ENCODE measurements at regions not wholly inside any gene's neighbourhood (a gene's known extent, or its start where the extent isn't known, plus 50 kb on each side); places are given as distances from the start of the nearest gene placed in this dataset.
"Not testable (repeated sequence)": the region's sequence is repeated elsewhere in the genome, so short reads cannot be mapped to it uniquely, and the experiment has no call there.

GRCh38 chr13:83470133-83470797, 412.0 kb downstream of the SLITRK1 start:
- no peak for DNase-seq (ENCODE audit: low spot score)

DNA sequence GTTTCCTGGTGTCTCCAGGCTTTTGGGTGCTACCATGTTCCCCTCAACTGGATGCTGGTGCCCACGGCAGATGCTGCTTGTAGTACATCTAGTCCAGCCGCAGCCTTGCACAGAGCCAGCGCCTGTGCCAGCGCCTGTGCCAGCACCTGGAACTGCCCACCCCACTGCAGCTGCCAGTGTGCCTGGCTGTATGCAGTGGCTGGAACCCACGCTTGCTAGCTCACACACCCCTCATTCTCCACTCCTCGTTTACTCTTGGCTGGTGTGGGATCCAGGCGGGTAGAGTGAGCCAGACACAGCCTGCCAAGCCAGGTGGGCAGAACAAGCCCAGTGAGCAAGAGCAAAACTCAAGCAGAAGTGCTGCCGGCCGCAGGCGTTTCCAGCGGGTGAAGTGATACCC, 428.6 kb downstream of the SLITRK1 start:
- DNase-seq (ENCODE audit: low spot score), result no peak

DNA sequence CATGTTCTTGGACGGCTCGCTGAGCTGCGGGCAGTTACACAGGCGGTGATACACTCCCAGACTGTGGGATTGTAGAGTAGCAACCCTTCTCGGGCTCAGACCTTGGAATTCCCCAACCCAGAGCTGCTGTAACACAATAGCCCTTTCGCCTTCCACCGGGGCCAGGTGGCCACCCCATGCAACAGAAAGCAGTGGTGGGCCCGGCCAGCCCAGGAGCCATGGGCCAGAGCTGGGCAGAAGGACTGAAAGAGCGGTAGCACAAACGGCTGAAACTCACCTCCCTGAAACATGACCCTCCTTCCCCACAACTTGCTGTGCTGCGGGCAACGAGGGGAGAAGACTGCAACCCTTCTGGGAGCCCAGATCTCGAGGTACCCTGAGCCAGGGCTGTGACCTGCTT, 429.0 kb downstream of the SLITRK1 start:
- no peak for DNase-seq (ENCODE audit: low spot score)

- DNase-seq (ENCODE audit: low spot score), result no peak
These were observed 429.9 kb downstream of the SLITRK1 start for GRCh38 chr13:83452292-83452950.

DNA sequence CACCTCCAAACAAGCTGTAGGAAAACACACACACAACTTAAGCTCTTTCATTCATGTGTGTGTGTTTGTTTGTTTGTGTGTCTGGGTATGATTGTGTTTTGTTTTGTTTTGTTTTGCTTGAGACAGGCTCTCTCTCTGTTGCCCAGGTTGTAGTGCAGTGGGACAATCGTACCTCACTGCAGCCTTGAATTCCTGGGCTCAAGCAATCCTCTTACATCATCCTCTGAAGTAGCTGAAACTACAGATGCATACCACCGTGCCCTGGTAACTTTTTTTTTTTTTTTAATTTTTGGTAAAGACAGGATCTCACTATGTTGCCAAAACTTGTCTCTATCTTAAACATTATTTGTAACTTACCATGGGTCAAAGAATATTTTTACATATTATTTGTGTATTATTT, 431.7 kb downstream of the SLITRK1 start:
- no peak for DNase-seq (ENCODE audit: low spot score)

DNA sequence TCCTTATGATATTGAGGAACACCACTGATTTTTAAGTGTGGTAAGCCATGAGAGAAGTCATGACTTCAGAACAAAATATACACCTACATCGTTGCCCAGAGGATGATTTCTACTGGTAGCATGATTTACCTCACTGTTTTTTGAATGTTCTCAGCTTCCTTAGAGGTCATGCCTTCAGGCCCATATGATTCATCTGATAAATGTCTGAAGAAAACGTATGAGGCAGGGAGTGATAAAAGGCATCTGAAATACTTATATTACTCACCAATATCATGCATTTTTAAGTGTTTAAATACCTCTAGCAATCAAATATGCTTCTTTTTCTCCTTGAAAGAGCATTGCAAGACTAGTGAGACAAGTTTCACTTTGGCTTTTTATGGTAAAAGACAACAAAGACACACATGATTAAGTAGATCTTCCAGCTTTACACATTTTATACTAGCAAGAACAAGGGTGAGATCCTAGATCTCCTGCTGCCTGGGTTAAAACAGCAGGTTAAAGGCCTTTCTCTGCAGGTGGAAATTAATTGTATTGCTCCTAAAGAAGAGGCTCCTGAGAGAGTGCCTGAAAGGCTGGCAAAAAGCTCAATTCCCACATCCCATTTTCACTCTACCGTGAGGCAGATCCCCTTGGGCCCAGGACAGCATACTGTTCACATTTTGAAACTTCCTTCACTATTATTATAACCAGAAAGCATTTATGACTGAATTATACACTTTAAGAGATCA, 432.4 kb downstream of the SLITRK1 start:
- no peak for DNase-seq (ENCODE audit: low spot score)

- no peak for DNase-seq (ENCODE audit: low spot score)
These were observed 441.8 kb downstream of the SLITRK1 start for GRCh38 chr13:83440465-83440864.

- DNase-seq (ENCODE audit: low spot score), result not testable (repeated sequence)
These were observed 442.8 kb downstream of the SLITRK1 start for GRCh38 chr13:83439464-83439863.

DNA sequence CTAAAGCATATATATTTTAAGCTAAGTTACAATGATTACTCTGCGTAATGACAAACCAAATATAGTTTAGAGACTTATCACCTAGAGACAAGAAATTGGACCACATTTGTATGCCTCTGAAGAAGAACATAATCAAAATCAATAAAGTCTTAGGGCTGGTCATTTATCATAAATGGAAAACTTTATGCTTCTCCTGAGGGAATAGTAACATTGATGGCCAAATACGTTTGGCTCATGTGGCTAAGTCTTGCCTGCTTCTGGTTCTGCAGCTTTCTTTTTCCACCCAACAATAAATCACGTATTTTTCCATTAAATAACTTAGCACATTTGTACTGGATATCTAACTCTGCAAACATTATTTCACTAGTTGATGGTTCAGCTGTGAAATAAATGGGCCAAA, 458.4 kb downstream of the SLITRK1 start:
- no peak for DNase-seq (ENCODE audit: low spot score)

DNA sequence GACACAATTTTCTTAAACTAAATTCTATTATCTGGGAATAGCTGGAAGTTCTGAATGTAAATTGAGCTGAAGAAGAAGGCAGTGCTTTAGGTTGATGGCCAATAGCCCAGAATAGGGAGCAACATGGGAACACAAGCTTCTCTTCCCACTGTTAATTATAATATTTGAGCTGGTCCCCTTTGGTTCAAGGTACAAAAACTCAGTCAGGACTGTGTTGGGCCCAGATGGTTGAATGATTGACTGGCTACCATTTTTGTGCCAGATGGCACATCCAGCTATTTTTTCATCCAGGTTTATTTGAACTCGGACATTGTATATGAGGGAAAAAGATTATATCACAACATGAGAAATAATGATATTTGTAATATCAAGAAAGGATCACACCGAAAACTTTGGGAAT, 458.9 kb downstream of the SLITRK1 start:
- no peak for DNase-seq (ENCODE audit: low spot score)

DNA sequence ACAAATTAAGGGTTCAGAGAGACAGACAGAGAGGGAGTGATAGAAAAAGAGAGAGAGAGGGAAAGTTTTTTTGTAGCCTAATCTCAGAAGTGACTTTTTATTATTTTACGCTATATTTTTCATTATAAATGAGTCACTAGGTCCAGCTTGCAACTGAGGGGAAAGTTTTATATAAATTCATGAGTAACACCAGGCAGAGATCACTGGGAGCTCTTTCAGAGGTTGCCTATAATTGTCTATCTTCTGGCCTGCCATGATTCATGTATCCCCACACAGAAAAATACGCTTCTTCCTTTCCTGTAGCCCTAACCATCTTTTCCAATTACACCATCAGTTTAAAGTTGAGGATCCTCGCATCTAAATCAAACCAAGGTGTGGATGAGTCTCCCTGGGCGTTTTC, 467.9 kb downstream of the SLITRK1 start:
- DNase-seq (ENCODE audit: low spot score), result no peak

GRCh38 chr13:83386609-83387008, 495.7 kb downstream of the SLITRK1 start:
- no peak for DNase-seq (ENCODE audit: low spot score)

DNA sequence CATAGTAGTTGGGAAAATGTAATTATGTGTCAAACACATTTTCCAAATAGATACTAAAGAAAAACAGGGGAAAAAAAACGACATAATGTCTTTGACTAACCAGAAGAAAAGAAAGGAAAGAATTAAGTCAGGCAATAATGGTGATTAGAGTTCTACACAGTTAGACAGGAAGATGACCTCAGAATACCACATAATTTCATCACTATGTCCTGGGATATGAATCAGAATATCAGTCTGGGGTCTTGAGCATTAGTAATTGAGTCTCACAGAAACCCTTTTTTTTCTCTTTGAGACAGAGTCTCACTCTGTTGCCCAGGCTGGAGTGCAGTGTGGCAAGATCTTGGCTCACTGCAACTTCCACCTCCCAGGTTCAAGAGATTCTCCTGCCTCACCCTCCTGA, 503.4 kb downstream of the SLITRK1 start:
- no peak for DNase-seq (ENCODE audit: low spot score)

DNA sequence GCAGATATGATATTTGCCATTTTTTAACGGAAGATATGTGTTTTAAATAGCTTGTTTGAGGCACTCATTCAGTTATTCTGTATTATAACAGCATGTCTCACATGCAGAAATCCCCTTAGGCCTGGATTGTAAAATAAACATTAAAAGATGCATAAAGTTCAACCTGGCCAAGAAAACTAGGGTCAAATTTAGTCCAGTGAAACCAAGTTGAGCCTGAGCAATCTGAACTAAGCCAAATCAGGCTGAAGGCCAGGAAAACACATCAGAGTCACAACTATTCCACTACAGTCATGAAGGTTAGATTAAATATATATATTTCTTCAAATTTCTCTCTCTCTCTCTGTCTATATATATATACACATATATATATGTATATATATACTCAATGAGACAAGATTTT, 504.8 kb downstream of the SLITRK1 start:
- DNase-seq (ENCODE audit: low spot score), result no peak

- no peak for DNase-seq (ENCODE audit: low spot score)
These were observed 509.5 kb downstream of the SLITRK1 start for GRCh38 chr13:83372786-83373185.

DNA sequence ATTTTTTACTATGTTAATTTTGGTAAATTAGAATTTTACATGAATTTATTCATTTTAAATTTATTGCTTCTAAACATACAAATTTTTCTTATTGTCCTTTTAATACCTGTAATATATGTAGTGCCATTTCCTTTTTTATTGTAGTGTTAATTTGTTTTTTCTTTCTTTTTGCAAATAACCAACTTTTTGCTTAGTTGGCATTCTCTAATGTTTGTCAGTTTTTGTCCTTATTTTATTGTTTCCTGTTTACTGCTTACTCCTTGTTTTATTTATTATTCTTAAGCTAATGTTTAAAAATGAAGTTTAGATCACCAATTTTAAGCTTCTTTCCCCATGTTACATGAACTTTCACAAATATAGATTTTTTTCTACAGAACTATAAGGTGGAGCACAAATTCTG, 516.6 kb downstream of the SLITRK1 start:
- no peak for DNase-seq (ENCODE audit: low spot score)

DNA sequence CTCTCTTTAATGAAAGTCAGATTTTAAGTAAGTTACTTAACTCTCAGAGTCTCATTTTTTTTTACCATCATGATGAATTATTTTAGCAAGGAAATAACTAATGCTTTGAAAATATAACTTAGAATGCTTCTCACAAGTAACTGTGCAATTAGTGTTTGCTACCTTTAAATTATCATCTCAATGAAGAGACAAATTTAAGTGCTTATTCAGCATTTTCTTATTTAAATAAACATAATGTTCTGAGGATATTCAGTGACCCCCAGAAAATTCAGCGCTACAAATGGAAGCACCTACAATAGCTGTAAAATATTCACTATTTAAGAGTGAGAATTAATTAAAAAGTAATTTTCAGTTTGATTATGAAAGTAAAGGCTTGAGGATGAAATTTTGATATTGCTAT, 527.2 kb downstream of the SLITRK1 start:
- no peak for DNase-seq (ENCODE audit: low spot score)

DNA sequence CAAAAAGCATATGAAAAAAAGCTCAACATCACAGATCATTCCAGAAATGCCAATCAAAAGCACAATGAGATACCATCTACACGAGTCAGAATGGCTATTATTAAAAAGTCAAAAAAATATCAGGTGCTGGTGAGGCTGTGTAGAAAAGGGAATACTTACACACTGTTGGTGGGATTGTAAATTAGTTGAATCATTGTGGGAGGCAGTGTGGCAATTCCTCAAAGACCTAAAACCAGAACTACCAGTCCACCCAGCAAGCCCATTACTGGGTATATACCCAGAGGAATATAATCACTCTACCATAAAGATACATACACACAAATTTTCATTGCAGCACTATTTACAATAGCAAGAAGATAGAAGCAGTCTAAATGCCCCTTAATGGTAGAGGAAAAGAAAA, 529.9 kb downstream of the SLITRK1 start:
- no peak for DNase-seq (ENCODE audit: low spot score)

- DNase-seq (ENCODE audit: low spot score), result no peak
These were observed 531.7 kb downstream of the SLITRK1 start for GRCh38 chr13:83350569-83350968.

DNA sequence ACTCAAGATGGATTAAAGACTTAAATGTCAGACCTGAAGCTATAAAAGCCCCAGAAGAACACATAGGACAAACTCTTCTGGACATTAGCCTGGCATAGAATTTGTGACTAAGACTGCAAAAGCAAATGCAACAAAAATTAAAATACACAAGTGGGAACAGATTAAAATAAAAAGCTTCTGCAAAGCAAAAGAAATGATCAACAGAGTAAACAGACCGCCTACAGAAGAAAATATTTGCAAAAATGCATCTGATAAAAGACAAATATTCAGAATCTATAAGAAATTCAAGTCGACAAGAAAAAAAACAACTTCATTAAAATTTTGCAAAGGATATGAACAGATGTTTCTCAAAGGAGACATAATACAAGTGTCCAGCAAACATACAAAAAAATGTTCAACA, 537.8 kb downstream of the SLITRK1 start:
- DNase-seq (ENCODE audit: low spot score), result no peak

DNA sequence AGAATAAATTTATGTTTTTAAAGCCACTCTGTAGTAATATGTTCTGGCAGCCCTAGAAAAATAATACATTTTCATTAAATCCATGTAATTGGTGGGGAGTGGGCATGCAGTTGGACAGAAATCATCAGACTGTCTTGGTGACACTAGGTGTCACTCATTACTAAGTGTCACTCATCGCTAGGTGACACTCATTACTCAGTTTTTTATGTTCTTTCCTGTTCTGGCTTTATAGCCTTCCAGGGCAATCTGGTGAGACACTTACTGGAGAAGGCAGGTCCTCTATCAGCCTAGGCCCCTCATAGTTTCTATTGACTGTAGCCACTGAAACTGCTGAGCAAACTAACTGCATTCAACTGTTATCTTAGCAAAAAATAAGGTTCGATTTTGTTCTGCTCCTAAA, 542.1 kb downstream of the SLITRK1 start:
- no peak for DNase-seq (ENCODE audit: low spot score)

GRCh38 chr13:83333614-83334388, 548.5 kb downstream of the SLITRK1 start:
- no peak for DNase-seq (ENCODE audit: low spot score)

DNA sequence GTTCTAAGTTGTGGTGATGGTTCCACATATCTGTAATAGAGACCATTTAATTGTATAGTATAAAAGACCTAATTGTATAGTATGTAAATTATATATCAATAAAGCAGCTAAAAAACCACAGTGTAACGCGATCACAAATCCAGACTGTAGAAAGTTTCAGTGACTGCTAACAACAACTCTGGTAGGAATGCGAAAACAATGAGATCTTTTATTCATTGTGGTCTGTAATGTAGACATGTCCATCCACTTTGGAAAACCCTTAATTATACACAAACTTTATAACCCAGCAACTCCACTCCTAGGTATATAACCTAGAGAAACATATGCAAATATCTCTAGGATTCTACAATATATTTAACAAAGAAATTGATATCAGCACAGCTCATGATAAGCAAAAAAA, 549.5 kb downstream of the SLITRK1 start:
- no peak for DNase-seq (ENCODE audit: low spot score)
